Hepatocyte (in vitro differentiated cells): ENCODE measurements at regions not wholly inside any gene's neighbourhood (a gene's known extent, or its start where the extent isn't known, plus 50 kb on each side); places are given as distances from the start of the nearest gene placed in this dataset.
"Not testable (repeated sequence)": the region's sequence is repeated elsewhere in the genome, so short reads cannot be mapped to it uniquely, and the experiment has no call there.

ENCODE experiments used
- DNase-seq: peaks from one replicate; pipeline ENCODE4 v3.0.0-alpha.2; 2016; ENCODE audit warnings: low spot score
- H2AFZ ChIP-seq: fragments of 200-600 bp; sonication (generic); 2 replicates; pipeline ENCODE4 v1.6.0; 2016; ENCODE audit warnings: antibody characterized with exemption, mild to moderate bottlenecking
- H3K27ac ChIP-seq: fragments of 200-600 bp; sonication (generic); 2 replicates; pipeline ENCODE4 v1.5.1; 2016; ENCODE audit warnings: mild to moderate bottlenecking
- H3K27me3 ChIP-seq: fragments of 200-600 bp; sonication (generic); 2 replicates; pipeline ENCODE4 v1.6.1; 2016
- H3K36me3 ChIP-seq: fragments of 200-600 bp; sonication (generic); replicated peaks from 2 replicates; pipeline ENCODE4 v1.5.1; 2016; ENCODE audit warnings: low read depth; ENCODE audit not compliant: insufficient read depth
- H3K4me1 ChIP-seq: fragments of 200-600 bp; sonication (generic); 2 replicates; pipeline ENCODE4 v1.5.1; 2016; ENCODE audit warnings: mild to moderate bottlenecking, moderate library complexity; ENCODE audit not compliant: insufficient read depth
- H3K4me2 ChIP-seq: fragments of 200-600 bp; sonication (generic); 2 replicates; pipeline ENCODE4 v1.6.0; 2016
- H3K4me3 ChIP-seq: fragments of 200-600 bp; sonication (generic); 2 replicates; pipeline ENCODE4 v1.5.1; 2016; ENCODE audit warnings: mild to moderate bottlenecking
- H3K79me2 ChIP-seq: fragments of 200-600 bp; sonication (generic); 2 replicates; pipeline ENCODE4 v1.6.0; 2017; ENCODE audit warnings: mild to moderate bottlenecking
- H3K9me2 ChIP-seq: fragments of 200-600 bp; sonication (generic); replicated peaks from 2 replicates; pipeline ENCODE4 v1.6.0; 2017; ENCODE audit warnings: mild to moderate bottlenecking; ENCODE audit not compliant: insufficient read depth
- H3K9me3 ChIP-seq: fragments of 200-600 bp; sonication (generic); 2 replicates; pipeline ENCODE4 v1.5.1; 2016; ENCODE audit warnings: low read depth, mild to moderate bottlenecking
- H4K20me1 ChIP-seq: fragments of 200-600 bp; sonication (generic); 2 replicates; pipeline ENCODE4 v1.6.0; 2016; ENCODE audit warnings: mild to moderate bottlenecking; ENCODE audit not compliant: insufficient read depth, poor library complexity, severe bottlenecking
- CTCF ChIP-seq: fragments of 200-600 bp; sonication (generic); IDR thresholded peaks from 2 replicates; pipeline ENCODE4 v1.5.1; 2016; ENCODE audit warnings: antibody characterized with exemption, mild to moderate bottlenecking; ENCODE audit not compliant: poor library complexity
- EZH2 ChIP-seq: fragments of 200-600 bp; sonication (generic); IDR thresholded peaks from 2 replicates; pipeline ENCODE4 v1.6.1; 2016; ENCODE audit warnings: antibody characterized with exemption, mild to moderate bottlenecking, borderline replicate concordance
- EZH2phosphoT487 ChIP-seq: fragments of 200-600 bp; sonication (generic); IDR thresholded peaks from one replicate; pipeline ENCODE4 v1.6.1; 2018; ENCODE audit warnings: antibody characterized with exemption, mild to moderate bottlenecking, low read depth, moderate library complexity; ENCODE audit not compliant: unreplicated experiment, severe bottlenecking
- WGBS: methylation state at CpG from one replicate; pipeline ENCODE4 v1.1.6; 2016; ENCODE audit warnings: low lambda C conversion rate; ENCODE audit errors: missing lambda C conversion rate; 5-methylcytosine and 5-hydroxymethylcytosine counted together

DNA sequence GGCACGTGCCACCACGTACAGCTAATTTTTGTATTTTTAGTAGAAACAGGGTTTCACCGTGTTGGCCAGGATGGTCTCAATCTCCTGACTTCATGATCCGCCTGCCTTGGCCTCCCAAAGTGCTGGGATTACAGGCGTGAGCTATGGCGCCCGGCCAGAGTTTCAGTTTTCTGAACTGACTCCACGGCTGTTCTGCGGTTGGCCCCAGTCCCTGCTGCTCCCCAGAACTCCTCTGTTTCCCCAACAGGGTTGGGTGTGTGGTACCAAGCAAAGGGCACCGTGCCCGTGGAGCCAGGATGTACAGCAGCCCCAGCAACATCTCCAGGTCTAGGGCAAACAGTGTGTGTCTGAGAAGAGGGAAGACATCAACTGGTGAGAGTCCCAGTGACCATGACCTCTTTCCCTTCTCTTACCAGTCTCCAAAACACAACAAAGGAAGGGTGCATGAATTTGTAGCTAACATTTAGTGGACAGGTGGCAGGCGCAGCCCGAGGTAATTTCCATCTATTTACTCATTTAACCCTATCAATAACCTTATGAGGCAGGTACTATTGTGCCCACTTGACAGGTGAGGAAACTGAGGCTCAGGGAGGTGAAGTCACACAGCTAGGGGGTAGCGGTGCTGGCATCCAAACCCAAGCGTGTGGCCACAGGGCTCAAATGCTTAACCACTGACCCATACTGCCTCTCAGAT is 57.0 kb upstream of the RBFOX2 start:
- H3K9me2 ChIP-seq = no peaks in the 10 kb centered on the region
- DNase-seq = no peak
- no peak overlapping the region for H2AFZ ChIP-seq
- TF ChIP-seq EZH2phosphoT487 (no peak), CTCF (no peak), EZH2 (no peak)
- H3K27ac ChIP-seq = no peak overlapping the region
- H3K4me1 ChIP-seq = no peaks in the 10 kb centered on the region
- H4K20me1 ChIP-seq = no peaks in the 10 kb centered on the region
- WGBS = 91% methylated on average over 15 of the region's 15 CpGs
- H3K27me3 ChIP-seq = no peaks in the 10 kb centered on the region
- no peak overlapping the region for H3K4me2 ChIP-seq
- H3K4me3 ChIP-seq = no peak overlapping the region
- H3K36me3 ChIP-seq = no peaks in the 10 kb centered on the region
- no peaks in the 10 kb centered on the region for H3K9me3 ChIP-seq
- H3K79me2 ChIP-seq = no peaks in the 10 kb centered on the region

- Histone ChIP-seq H3K4me2 (no peak overlapping the region), H2AFZ (no peak overlapping the region), H3K79me2 (no peaks in the 10 kb centered on the region), H3K4me3 (no peak overlapping the region), H3K4me1 (no peaks in the 10 kb centered on the region), H3K9me3 (no peaks in the 10 kb centered on the region), H3K27me3 (no peaks in the 10 kb centered on the region), H3K9me2 (no peaks in the 10 kb centered on the region), H4K20me1 (no peaks in the 10 kb centered on the region), H3K36me3 (no peaks in the 10 kb centered on the region), H3K27ac (no peak overlapping the region)
- TF ChIP-seq EZH2 = no peak
- no peak for TF ChIP-seq CTCF
- DNase-seq = no peak
- WGBS = 66% methylated on average over 5 of the region's 5 CpGs
These were observed 56.1 kb upstream of the RBFOX2 start for GRCh38 chr22:36084717-36085116.

DNA sequence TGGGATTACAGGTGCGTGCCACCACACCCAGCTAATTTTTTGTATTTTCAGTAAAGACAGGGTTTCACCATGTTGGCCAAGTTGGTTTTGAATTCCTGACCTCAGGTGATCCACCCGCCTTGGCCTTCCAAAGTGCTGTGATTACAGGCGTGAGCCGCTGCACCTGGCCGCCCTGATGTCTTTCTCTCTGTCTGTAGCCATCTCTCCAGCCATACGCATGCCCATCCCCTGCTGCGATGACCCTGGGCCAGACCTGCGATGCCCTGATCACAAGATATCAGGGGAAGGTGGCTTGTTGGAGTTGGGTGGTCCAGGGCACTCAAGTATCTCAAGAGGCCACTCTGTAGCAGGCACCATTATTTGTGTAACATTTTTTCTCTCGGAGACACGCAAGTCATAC is 54.4 kb upstream of the RBFOX2 start:
- Histone ChIP-seq H3K79me2 (no peaks in the 10 kb centered on the region), H3K4me2 (no peak overlapping the region), H2AFZ (no peak overlapping the region), H3K4me3 (no peak overlapping the region), H3K9me2 (no peaks in the 10 kb centered on the region), H3K27ac (no peak overlapping the region), H3K4me1 (no peaks in the 10 kb centered on the region), H3K36me3 (no peaks in the 10 kb centered on the region), H4K20me1 (no peaks in the 10 kb centered on the region), H3K27me3 (no peaks in the 10 kb centered on the region), H3K9me3 (no peaks in the 10 kb centered on the region)
- TF ChIP-seq CTCF = no peak
- no peak for TF ChIP-seq EZH2
- no peak for TF ChIP-seq EZH2phosphoT487
- DNase-seq = no peak
- whole genome bisulfite sequencing = 98% methylated on average over 10 of the region's 10 CpGs

DNA sequence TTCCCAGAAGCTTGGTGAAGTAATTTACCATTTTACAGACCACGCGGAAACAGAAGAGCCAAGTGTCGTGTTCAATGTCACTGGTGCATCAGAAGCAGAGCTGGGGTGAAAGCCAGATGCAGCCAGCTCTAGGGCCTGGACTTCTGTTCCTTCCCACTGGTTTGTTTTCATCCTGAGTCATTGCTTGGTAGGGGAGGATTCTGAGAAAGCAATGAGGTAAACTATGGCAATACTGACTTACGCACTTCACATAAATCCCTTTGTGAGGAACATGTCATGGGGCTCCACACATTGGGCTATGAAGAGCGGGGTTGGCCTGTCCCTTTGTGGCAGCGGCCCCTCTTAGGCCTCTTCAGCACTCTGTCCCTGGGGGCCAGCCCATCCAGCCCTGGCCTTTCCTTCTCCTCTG is 52.4 kb upstream of the RBFOX2 start:
- TF ChIP-seq EZH2phosphoT487 = no peak
- Histone ChIP-seq H2AFZ (no peak overlapping the region), H3K36me3 (no peaks in the 10 kb centered on the region), H3K27ac (peak overlapping the region; percentile 75), H3K27me3 (no peaks in the 10 kb centered on the region), H4K20me1 (no peaks in the 10 kb centered on the region), H3K4me2 (no peak overlapping the region), H3K9me3 (no peaks in the 10 kb centered on the region), H3K4me3 (no peak overlapping the region), H3K9me2 (no peaks in the 10 kb centered on the region), H3K79me2 (no peaks in the 10 kb centered on the region), H3K4me1 (no peaks in the 10 kb centered on the region)
- peak; percentile 53 for DNase-seq
- 73% methylated on average over 6 of the region's 6 CpGs for WGBS

DNA sequence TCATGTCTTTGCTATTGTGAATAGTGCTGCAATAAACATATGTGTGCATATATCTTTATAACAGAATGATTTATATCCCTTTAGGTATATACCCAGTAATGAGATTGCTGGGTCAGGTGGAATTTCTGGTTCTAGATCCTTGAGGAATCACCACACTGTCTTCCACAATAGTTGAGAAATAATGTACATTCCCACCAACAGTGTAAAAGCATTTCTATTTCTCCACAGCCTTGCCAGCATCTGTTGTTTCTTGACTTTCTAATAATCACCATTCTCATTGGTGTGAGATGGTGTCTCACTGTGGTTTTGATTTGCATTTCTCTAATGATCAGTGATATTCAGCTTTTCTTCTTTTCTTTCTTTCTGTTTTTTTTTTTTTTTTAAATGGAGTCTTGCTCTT is 51.7 kb upstream of the RBFOX2 start:
- H3K36me3 ChIP-seq, DNase-seq, H3K4me3 ChIP-seq, H3K4me1 ChIP-seq, H3K27me3 ChIP-seq, H3K9me2 ChIP-seq, H3K9me3 ChIP-seq, H2AFZ ChIP-seq, H3K4me2 ChIP-seq, H4K20me1 ChIP-seq, H3K79me2 ChIP-seq: not testable (repeated sequence)
- peak overlapping the region; percentile 55 for H3K27ac ChIP-seq
